ENCODE measurements at regions not wholly inside any gene's neighbourhood (a gene's known extent, or its start where the extent isn't known, plus 50 kb on each side); places are given as distances from the start of the nearest gene placed in this dataset.

GRCh38 chr2:14492920-14493503, 139.5 kb upstream of the LRATD1 start (continued):
- TF ChIP-seq PML (IDR thresholded peaks at IDR 0.05; ENCODE audit: low read length) (no peak), POU2F2 (IDR thresholded peaks at IDR 0.05; ENCODE audit: borderline replicate concordance, low read depth, low read length) (no peak), MEF2B (IDR thresholded peaks at IDR 0.05; ENCODE audit: partially characterized antibody, poor library complexity, severe bottlenecking) (no peak), SREBF1 (IDR thresholded peaks at IDR 0.05; ENCODE audit: low read length) (no peak), YBX1 (IDR thresholded peaks at IDR 0.05) (no peak)

- Histone ChIP-seq H3K4me2 (ENCODE audit: control insufficient read depth, insufficient read depth) (no peak overlapping the region), H3K36me3 (ENCODE audit: control insufficient read depth in 2 of 2, insufficient read depth in 2 of 2, low read length in 1 of 2) (no peaks in the 10 kb centered on the region), H3K27ac (ENCODE audit: control insufficient read depth, insufficient read depth) (no peak overlapping the region), H3K79me2 (ENCODE audit: control insufficient read depth, insufficient read depth, low read length) (no peaks in the 10 kb centered on the region), H3K9ac (ENCODE audit: control insufficient read depth, insufficient read depth, low read length) (no peak overlapping the region), H3K4me3 (no peak overlapping the region), H2AFZ (ENCODE audit: control insufficient read depth, low read depth, low read length) (no peak overlapping the region), H3K27me3 (replicated peaks in 1 of 2; ENCODE audit: control insufficient read depth in 2 of 2, insufficient read depth in 2 of 2, low read length in 1 of 2) (no peaks in the 10 kb centered on the region), H3K9me3 (replicated peaks; ENCODE audit: control insufficient read depth, insufficient read depth, low read length) (no peaks in the 10 kb centered on the region), H3K4me1 (ENCODE audit: control insufficient read depth, insufficient read depth, low read length) (no peaks in the 10 kb centered on the region), H4K20me1 (ENCODE audit: control insufficient read depth, insufficient read depth) (no peaks in the 10 kb centered on the region)
- FAIRE-seq (no peak), ATAC-seq (no peak), DNase-seq (ENCODE audit: low read depth, low spot score) (no peak)
- RAD21 ChIA-PET (ENCODE audit: unreplicated experiment), result no interaction called here
- no TSS peak for BruUV-seq (replicated peaks)
- SMC1A ChIA-PET (ENCODE audit: uncharacterized antibody, unreplicated experiment), result no interaction called here
- POLR2A ChIA-PET, result no interaction called here
- intact Hi-C loops (cut with micrococcal nuclease; ENCODE audit: unreplicated experiment) (no loop called here), in situ Hi-C loops (cut with MboI) (no loop called here)
- TF ChIP-seq YY1 (IDR thresholded peaks at IDR 0.05; ENCODE audit: low read depth, low read length) (no peak), HSF1 (IDR thresholded peaks at IDR 0.05; ENCODE audit: low read depth, low read length) (no peak), JUNB (IDR thresholded peaks at IDR 0.05) (no peak), EP300 (IDR thresholded peaks at IDR 0.05; ENCODE audit: borderline replicate concordance in 1 of 2, control insufficient read depth in 1 of 2, low read depth in 2 of 2, low read length in 2 of 2) (no peak), NRF1 (conservative IDR thresholded peaks at IDR 0.05; ENCODE audit: low read depth, low read length) (no peak), MAX (IDR thresholded peaks at IDR 0.05; ENCODE audit: low read depth, low read length) (no peak)
- 0% methylated on average over 1 of the region's 1 CpG for WGBS (ENCODE audit: insufficient coverage, insufficient replicate concordance, low lambda C conversion rate, missing lambda C conversion rate)
- CTCF ChIA-PET, result no interaction called here
Observed at GRCh38 chr2:14494759-14495158, 137.8 kb upstream of the LRATD1 start.
